ENCODE measurements at regions not wholly inside any gene's neighbourhood (a gene's known extent, or its start where the extent isn't known, plus 50 kb on each side); places are given as distances from the start of the nearest gene placed in this dataset.

DNA sequence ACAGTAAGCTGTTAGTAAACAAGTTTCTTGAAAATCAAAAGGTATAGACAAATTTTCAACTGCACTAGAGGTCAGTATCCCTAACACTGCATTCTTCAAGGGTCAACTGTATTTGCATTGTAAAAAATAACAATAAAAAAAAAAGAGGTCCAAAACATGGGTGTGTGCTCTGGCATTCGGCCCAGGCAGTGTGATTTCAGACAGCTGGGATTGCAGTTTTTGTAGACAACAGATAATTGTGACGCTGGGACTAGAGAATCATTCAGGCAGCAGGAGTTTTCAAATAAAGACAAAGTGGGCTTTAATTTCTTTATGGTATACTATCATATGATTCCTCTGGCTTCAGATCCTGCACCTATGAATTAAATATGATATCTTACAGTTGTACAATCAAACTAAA lies 543.2 kb upstream of the SEMA3D start:
- TF ChIP-seq POLR3A (IDR thresholded peaks at IDR 0.05; ENCODE audit: borderline replicate concordance, extremely low read depth, insufficient read depth, insufficient read length) = no peak
- no peak for TF ChIP-seq CEBPZ (IDR thresholded peaks at IDR 0.05; ENCODE audit: borderline replicate concordance, low read depth, low read length)
- no peak for TF ChIP-seq POLR2G (IDR thresholded peaks at IDR 0.05; ENCODE audit: low read depth, low read length)
- TF ChIP-seq, protein P1, sequence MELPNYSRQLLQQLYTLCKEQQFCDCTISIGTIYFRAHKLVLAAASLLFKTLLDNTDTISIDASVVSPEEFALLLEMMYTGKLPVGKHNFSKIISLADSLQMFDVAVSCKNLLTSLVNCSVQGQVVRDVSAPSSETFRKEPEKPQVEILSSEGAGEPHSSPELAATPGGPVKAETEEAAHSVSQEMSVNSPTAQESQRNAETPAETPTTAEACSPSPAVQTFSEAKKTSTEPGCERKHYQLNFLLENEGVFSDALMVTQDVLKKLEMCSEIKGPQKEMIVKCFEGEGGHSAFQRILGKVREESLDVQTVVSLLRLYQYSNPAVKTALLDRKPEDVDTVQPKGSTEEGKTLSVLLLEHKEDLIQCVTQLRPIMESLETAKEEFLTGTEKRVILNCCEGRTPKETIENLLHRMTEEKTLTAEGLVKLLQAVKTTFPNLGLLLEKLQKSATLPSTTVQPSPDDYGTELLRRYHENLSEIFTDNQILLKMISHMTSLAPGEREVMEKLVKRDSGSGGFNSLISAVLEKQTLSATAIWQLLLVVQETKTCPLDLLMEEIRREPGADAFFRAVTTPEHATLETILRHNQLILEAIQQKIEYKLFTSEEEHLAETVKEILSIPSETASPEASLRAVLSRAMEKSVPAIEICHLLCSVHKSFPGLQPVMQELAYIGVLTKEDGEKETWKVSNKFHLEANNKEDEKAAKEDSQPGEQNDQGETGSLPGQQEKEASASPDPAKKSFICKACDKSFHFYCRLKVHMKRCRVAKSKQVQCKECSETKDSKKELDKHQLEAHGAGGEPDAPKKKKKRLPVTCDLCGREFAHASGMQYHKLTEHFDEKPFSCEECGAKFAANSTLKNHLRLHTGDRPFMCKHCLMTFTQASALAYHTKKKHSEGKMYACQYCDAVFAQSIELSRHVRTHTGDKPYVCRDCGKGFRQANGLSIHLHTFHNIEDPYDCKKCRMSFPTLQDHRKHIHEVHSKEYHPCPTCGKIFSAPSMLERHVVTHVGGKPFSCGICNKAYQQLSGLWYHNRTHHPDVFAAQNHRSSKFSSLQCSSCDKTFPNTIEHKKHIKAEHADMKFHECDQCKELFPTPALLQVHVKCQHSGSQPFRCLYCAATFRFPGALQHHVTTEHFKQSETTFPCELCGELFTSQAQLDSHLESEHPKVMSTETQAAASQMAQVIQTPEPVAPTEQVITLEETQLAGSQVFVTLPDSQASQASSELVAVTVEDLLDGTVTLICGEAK (IDR thresholded peaks at IDR 0.05) = no peak
- TF ChIP-seq, protein P1 (CRISPR knock-in tag; IDR thresholded peaks at IDR 0.05) = no peak
- no peak for TF ChIP-seq MAFK (IDR thresholded peaks at IDR 0.05; ENCODE audit: low read length)
- no peak for TF ChIP-seq POLR2A (conservative IDR thresholded peaks at IDR 0.05)
- TF ChIP-seq, protein P2, sequence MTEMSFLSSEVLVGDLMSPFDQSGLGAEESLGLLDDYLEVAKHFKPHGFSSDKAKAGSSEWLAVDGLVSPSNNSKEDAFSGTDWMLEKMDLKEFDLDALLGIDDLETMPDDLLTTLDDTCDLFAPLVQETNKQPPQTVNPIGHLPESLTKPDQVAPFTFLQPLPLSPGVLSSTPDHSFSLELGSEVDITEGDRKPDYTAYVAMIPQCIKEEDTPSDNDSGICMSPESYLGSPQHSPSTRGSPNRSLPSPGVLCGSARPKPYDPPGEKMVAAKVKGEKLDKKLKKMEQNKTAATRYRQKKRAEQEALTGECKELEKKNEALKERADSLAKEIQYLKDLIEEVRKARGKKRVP (CRISPR knock-in tag; IDR thresholded peaks at IDR 0.05) = no peak
- TF ChIP-seq, protein P3, sequence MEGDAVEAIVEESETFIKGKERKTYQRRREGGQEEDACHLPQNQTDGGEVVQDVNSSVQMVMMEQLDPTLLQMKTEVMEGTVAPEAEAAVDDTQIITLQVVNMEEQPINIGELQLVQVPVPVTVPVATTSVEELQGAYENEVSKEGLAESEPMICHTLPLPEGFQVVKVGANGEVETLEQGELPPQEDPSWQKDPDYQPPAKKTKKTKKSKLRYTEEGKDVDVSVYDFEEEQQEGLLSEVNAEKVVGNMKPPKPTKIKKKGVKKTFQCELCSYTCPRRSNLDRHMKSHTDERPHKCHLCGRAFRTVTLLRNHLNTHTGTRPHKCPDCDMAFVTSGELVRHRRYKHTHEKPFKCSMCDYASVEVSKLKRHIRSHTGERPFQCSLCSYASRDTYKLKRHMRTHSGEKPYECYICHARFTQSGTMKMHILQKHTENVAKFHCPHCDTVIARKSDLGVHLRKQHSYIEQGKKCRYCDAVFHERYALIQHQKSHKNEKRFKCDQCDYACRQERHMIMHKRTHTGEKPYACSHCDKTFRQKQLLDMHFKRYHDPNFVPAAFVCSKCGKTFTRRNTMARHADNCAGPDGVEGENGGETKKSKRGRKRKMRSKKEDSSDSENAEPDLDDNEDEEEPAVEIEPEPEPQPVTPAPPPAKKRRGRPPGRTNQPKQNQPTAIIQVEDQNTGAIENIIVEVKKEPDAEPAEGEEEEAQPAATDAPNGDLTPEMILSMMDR (IDR thresholded peaks at IDR 0.05 in 2 of 3, conservative IDR thresholded peaks at IDR 0.05 in 1 of 3; ENCODE audit: insufficient read depth in 2 of 3, low read depth in 1 of 3, low read length in 3 of 3) = no peak
- no peak for TF ChIP-seq ELK1 (CRISPR knock-in tag; IDR thresholded peaks at IDR 0.05)

Data from K562 (cell line).